ENCODE measurements at regions not wholly inside any gene's neighbourhood (a gene's known extent, or its start where the extent isn't known, plus 50 kb on each side); places are given as distances from the start of the nearest gene placed in this dataset.

DNA sequence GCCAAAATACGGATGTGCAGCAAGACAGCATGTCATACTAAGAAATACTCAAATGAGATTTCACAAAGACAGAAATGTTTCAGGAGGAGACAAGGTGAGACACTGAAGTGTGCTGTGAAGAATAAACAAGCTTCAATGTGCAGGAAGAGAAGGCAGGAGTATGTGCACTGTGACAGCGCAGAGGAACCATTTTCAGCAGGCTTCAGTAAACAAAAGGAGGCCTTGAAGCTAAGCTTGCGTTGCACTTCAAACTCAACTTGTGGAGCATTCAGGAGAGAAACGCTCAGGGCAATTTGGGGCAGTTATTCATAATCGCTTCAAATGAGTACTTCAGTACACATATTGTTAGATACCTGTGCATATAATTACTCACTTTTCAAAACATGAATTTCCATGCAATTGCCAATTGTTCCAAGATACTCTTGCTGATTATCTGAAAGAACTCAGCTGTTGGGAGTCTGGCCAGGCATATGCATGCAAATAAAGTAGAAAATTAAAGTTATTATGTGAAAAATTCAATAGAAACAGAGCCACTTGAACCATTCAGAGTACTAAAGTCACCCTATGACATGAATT, 234.2 kb upstream of the OPRM1 start:
- DNase-seq, result no peak
- H3K36me3 ChIP-seq, result no peaks in the 10 kb centered on the region
- TF ChIP-seq, protein P1, sequence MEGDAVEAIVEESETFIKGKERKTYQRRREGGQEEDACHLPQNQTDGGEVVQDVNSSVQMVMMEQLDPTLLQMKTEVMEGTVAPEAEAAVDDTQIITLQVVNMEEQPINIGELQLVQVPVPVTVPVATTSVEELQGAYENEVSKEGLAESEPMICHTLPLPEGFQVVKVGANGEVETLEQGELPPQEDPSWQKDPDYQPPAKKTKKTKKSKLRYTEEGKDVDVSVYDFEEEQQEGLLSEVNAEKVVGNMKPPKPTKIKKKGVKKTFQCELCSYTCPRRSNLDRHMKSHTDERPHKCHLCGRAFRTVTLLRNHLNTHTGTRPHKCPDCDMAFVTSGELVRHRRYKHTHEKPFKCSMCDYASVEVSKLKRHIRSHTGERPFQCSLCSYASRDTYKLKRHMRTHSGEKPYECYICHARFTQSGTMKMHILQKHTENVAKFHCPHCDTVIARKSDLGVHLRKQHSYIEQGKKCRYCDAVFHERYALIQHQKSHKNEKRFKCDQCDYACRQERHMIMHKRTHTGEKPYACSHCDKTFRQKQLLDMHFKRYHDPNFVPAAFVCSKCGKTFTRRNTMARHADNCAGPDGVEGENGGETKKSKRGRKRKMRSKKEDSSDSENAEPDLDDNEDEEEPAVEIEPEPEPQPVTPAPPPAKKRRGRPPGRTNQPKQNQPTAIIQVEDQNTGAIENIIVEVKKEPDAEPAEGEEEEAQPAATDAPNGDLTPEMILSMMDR (IDR thresholded peaks at IDR 0.05; ENCODE audit: low read depth, low read length), result no peak
- H3K27me3 ChIP-seq (ENCODE audit: insufficient read depth, low read depth, severe bottlenecking), result no peaks in the 10 kb centered on the region
- H3K9me3 ChIP-seq (ENCODE audit: severe bottlenecking), result no peaks in the 10 kb centered on the region
- H3K4me3 ChIP-seq (ENCODE audit: low read depth, low read length), result no peak overlapping the region
- no peak overlapping the region for H3K27ac ChIP-seq

DNA sequence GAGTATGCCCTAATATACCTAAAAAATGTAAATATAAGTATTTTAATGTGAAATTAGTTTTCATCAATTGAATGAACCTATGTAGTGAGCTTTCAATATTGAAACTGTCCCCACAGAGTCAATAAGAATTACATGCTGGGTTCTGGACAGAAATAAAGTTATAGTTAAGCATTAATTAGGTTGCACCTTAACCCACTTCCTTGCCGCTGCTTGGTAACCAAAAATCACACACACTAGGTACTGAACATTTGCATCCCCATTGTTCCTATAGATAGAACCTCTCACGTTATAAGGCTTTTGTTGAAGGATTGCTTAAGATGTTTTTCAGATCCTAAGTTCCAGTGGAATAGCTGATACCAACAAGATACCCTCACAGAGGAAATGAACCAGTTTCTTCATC, 237.1 kb upstream of the OPRM1 start:
- DNase-seq, result no peak
- H3K9me3 ChIP-seq (ENCODE audit: severe bottlenecking), result no peaks in the 10 kb centered on the region
- H3K27me3 ChIP-seq (ENCODE audit: insufficient read depth, low read depth, severe bottlenecking), result no peaks in the 10 kb centered on the region
- no peak overlapping the region for H3K27ac ChIP-seq
- H3K36me3 ChIP-seq, result no peaks in the 10 kb centered on the region
- no peak overlapping the region for H3K4me3 ChIP-seq (ENCODE audit: low read depth, low read length)
- TF ChIP-seq, protein P1 (IDR thresholded peaks at IDR 0.05; ENCODE audit: low read depth, low read length), result no peak

DNA sequence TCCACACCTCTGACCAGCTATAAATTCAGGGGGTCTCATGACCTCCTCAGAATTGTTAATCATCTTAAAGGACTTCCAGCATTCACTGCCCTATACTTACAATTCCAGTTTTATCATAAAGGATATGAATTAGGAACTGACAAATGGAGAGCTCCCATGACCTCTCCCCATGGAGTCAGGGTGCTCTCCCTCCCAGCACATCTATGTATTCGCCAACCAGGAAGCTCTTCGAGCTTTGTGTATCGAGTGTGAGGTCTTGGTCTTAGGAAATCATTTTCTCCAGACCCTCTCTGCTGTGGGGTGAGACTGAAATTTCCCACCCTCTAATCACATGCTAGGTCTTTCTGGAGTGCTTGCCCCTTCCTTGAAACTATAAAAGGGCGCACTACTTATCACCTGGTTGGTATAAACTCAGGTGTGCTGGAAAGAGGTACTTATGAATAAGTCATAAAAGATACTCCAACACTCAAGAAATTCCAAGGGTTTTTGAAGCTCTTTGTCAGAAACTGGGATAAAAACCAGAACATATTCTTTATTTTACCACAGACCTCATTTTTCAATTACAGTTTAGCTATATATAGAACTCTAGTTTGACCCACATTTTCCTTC, 238.4 kb upstream of the OPRM1 start:
- DNase-seq, result no peak
- Histone ChIP-seq H3K4me3 (ENCODE audit: low read depth, low read length) (no peak overlapping the region), H3K36me3 (no peaks in the 10 kb centered on the region), H3K27ac (no peak overlapping the region), H3K9me3 (ENCODE audit: severe bottlenecking) (no peaks in the 10 kb centered on the region), H3K27me3 (ENCODE audit: insufficient read depth, low read depth, severe bottlenecking) (no peaks in the 10 kb centered on the region)
- TF ChIP-seq, protein P1 (IDR thresholded peaks at IDR 0.05; ENCODE audit: low read depth, low read length), result no peak

DNA sequence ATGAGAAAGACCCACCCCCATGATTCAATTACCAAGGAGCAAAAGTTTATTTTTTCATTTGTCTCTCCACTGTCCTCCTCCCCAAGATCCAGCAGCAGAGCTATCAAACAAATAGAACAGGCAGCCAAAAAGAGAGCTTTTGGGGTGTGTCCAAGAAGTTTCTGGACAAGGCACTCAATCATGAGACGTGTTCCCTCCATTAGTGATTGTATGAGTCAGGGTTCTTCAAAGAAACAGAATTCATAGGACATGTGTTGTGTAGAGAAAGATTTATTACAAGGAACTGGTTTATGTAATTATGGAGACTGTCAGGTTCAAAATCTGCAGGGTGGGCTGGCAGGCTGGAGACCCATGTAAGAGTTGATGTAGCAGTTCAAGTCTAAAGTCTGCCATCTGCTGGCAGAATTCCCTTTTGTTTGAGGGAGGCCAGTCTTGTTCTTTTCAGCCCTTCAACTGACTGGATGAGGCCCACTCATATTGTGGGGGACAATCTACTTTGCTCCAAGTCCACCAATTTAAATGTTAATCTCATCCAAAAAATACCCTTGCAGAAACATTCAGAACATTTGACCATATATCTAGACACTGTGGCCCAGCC, 248.1 kb upstream of the OPRM1 start:
- no peak overlapping the region for H3K4me3 ChIP-seq (ENCODE audit: low read depth, low read length)
- peak; percentile 48 for DNase-seq

DNA sequence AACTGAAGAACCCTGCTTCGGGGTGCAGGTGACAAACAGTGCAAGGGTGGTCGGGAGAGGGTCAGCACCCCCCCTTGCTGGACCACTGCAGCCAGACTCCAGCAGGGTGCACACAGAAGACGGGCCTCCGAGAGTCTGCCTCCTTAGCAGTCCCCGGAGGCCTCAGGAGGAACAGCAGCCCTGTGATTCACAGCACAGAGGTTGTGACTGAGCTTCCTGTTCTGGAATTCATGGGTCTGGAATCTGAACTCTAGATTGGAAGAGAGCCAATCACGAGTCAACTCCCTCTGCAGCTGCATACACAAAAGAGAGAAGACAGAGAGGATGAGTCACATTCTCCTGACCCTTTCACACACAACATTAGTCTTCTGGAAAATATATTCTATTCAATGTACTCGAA, 249.0 kb upstream of the OPRM1 start:
- Histone ChIP-seq H3K36me3 (no peaks in the 10 kb centered on the region), H3K27me3 (ENCODE audit: insufficient read depth, low read depth, severe bottlenecking) (no peaks in the 10 kb centered on the region), H3K9me3 (ENCODE audit: severe bottlenecking) (no peaks in the 10 kb centered on the region), H3K27ac (no peak overlapping the region), H3K4me3 (ENCODE audit: low read depth, low read length) (no peak overlapping the region)
- no peak for DNase-seq
- TF ChIP-seq, protein P1 (IDR thresholded peaks at IDR 0.05; ENCODE audit: low read depth, low read length), result no peak

More for the DNA sequence above, 248.1 kb upstream of the OPRM1 start:
- TF ChIP-seq, protein P1 (IDR thresholded peaks at IDR 0.05; ENCODE audit: low read depth, low read length), result peak; percentile 57
- no peaks in the 10 kb centered on the region for H3K36me3 ChIP-seq
- no peaks in the 10 kb centered on the region for H3K27me3 ChIP-seq (ENCODE audit: insufficient read depth, low read depth, severe bottlenecking)
- H3K27ac ChIP-seq, result no peak overlapping the region
- no peaks in the 10 kb centered on the region for H3K9me3 ChIP-seq (ENCODE audit: severe bottlenecking)

DNA sequence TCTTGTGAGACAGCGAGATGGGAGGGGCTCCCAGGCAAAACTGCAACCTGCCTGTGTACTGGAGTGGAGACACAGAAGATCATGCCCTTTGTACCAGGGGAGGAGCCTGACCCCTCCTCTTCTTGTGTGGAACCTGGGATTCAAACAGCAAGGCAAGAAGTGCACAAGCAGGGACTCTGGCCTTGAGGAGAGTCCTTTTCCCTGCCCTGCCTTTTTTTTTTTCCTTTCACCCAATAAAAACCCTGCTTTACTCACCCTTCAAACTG, 251.8 kb upstream of the OPRM1 start:
- TF ChIP-seq, protein P1 (IDR thresholded peaks at IDR 0.05; ENCODE audit: low read depth, low read length), result no peak
- DNase-seq, result no peak
- H3K27ac ChIP-seq, result no peak overlapping the region
- H3K9me3 ChIP-seq (ENCODE audit: severe bottlenecking), result no peaks in the 10 kb centered on the region
- H3K4me3 ChIP-seq (ENCODE audit: low read depth, low read length), result no peak overlapping the region
- H3K36me3 ChIP-seq, result no peaks in the 10 kb centered on the region
- no peaks in the 10 kb centered on the region for H3K27me3 ChIP-seq (ENCODE audit: insufficient read depth, low read depth, severe bottlenecking)
